ENCODE measurements at regions not wholly inside any gene's neighbourhood (a gene's known extent, or its start where the extent isn't known, plus 50 kb on each side); places are given as distances from the start of the nearest gene placed in this dataset.

GRCh38 chr20:57883224-57883623 is 173.4 kb upstream of the PMEPA1 start:
- Histone ChIP-seq H3K27me3 (ENCODE audit: control insufficient read depth in 3 of 3, insufficient read depth in 3 of 3, low read length in 2 of 3) (no peaks in the 10 kb centered on the region), H3K27ac (ENCODE audit: low read depth in 1 of 2, low read length in 1 of 2) (no peak overlapping the region), H3K9ac (ENCODE audit: insufficient read depth in 1 of 2, low read length in 2 of 2) (no peak overlapping the region), H3K9me3 (ENCODE audit: control insufficient read depth in 4 of 4, insufficient read depth in 3 of 4, low read length in 3 of 4) (peaks cover 0 to 6% (median 0%) of the 10 kb centered on the region in 4 donors), H3K4me3 (no peak overlapping the region), H3K36me3 (ENCODE audit: control insufficient read depth in 4 of 4, insufficient read depth in 4 of 4, low read length in 4 of 4) (no peaks in the 10 kb centered on the region), H3K4me1 (ENCODE audit: control insufficient read depth in 5 of 5, insufficient read depth in 5 of 5, low read length in 5 of 5) (peaks cover 0 to 41% (median 16%) of the 10 kb centered on the region in 5 donors)
- DNase-seq (no peak), ATAC-seq (ENCODE audit: insufficient read depth, low FRiP score) (no peak)
- no peak for TF ChIP-seq CTCF (IDR thresholded peaks at IDR 0.05; ENCODE audit: control extremely low read depth, extremely low read depth)
- 82 to 92% methylated on average over 6 of the region's 6 CpGs for WGBS, 2 donors

- peaks cover 0 to 6% (median 0%) of the 10 kb centered on the region in 4 donors for H3K9me3 ChIP-seq (ENCODE audit: control insufficient read depth in 4 of 4, insufficient read depth in 3 of 4, low read length in 3 of 4)
- no peaks in the 10 kb centered on the region for H3K27me3 ChIP-seq (ENCODE audit: control insufficient read depth in 3 of 3, insufficient read depth in 3 of 3, low read length in 2 of 3)
- no peak overlapping the region for H3K4me3 ChIP-seq
- H3K9ac ChIP-seq (ENCODE audit: insufficient read depth in 1 of 2, low read length in 2 of 2), result no peak overlapping the region
- peaks cover 0 to 47% (median 19%) of the 10 kb centered on the region in 5 donors for H3K4me1 ChIP-seq (ENCODE audit: control insufficient read depth in 5 of 5, insufficient read depth in 5 of 5, low read length in 5 of 5)
- no peak for ATAC-seq (ENCODE audit: insufficient read depth, low FRiP score)
- no peaks in the 10 kb centered on the region for H3K36me3 ChIP-seq (ENCODE audit: control insufficient read depth in 4 of 4, insufficient read depth in 4 of 4, low read length in 4 of 4)
- 89 to 93% methylated on average over 16 of the region's 16 CpGs for WGBS, 2 donors
- no peak for DNase-seq
- no peak overlapping the region for H3K27ac ChIP-seq (ENCODE audit: low read depth in 1 of 2, low read length in 1 of 2)
- TF ChIP-seq CTCF (IDR thresholded peaks at IDR 0.05; ENCODE audit: control extremely low read depth, extremely low read depth), result no peak
Observed at GRCh38 chr20:57882451-57883161, 172.8 kb upstream of the PMEPA1 start.

- no peak overlapping the region for H3K27ac ChIP-seq (ENCODE audit: low read depth in 1 of 2, low read length in 1 of 2)
- H3K9me3 ChIP-seq (ENCODE audit: control insufficient read depth in 4 of 4, insufficient read depth in 3 of 4, low read length in 3 of 4), result no peaks in the 10 kb centered on the region
- 91 to 93% methylated on average over 15 of the region's 15 CpGs for WGBS, 2 donors
- ATAC-seq (ENCODE audit: insufficient read depth, low FRiP score) (no peak), DNase-seq (no peak)
- H3K9ac ChIP-seq (ENCODE audit: insufficient read depth in 1 of 2, low read length in 2 of 2), result no peak overlapping the region
- TF ChIP-seq CTCF (IDR thresholded peaks at IDR 0.05; ENCODE audit: control extremely low read depth, extremely low read depth), result no peak
- no peak overlapping the region for H3K4me3 ChIP-seq
- no peaks in the 10 kb centered on the region for H3K27me3 ChIP-seq (ENCODE audit: control insufficient read depth in 3 of 3, insufficient read depth in 3 of 3, low read length in 2 of 3)
- H3K4me1 ChIP-seq (ENCODE audit: control insufficient read depth in 5 of 5, insufficient read depth in 5 of 5, low read length in 5 of 5), result peaks cover 0 to 56% (median 21%) of the 10 kb centered on the region in 5 donors
- H3K36me3 ChIP-seq (ENCODE audit: control insufficient read depth in 4 of 4, insufficient read depth in 4 of 4, low read length in 4 of 4), result no peaks in the 10 kb centered on the region
Observed at GRCh38 chr20:57881466-57882385, 171.9 kb upstream of the PMEPA1 start.

All from lung (tissue), 11 donors.